Activated effector memory CD4-positive, alpha-beta T cell treated with Interleukin-2 at 50 U/mL for 16 hours (primary cell): ENCODE measurements at regions not wholly inside any gene's neighbourhood (a gene's known extent, or its start where the extent isn't known, plus 50 kb on each side); places are given as distances from the start of the nearest gene placed in this dataset.

Source experiments
- DNase-seq: peaks from one replicate; pipeline ENCODE4 v3.0.0-alpha.2; 2020

- DNase-seq = no peak
Observed at GRCh38 chr12:131346555-131347344, 364.1 kb upstream of the SFSWAP start.

GRCh38 chr12:131347345-131347714 lies 363.6 kb upstream of the SFSWAP start:
- DNase-seq = no peak

GRCh38 chr12:131347732-131348131 lies 363.2 kb upstream of the SFSWAP start:
- DNase-seq = no peak

GRCh38 chr12:131348231-131348630 lies 362.7 kb upstream of the SFSWAP start:
- no peak for DNase-seq

GRCh38 chr12:131348646-131349045 lies 362.2 kb upstream of the SFSWAP start:
- DNase-seq = no peak

- no peak for DNase-seq
Observed at GRCh38 chr12:131349397-131350127, 361.3 kb upstream of the SFSWAP start.

GRCh38 chr12:131350943-131351318 lies 360.0 kb upstream of the SFSWAP start:
- DNase-seq = no peak

GRCh38 chr12:131351319-131352028 lies 359.4 kb upstream of the SFSWAP start:
- no peak for DNase-seq

GRCh38 chr12:131352296-131352900 lies 358.5 kb upstream of the SFSWAP start:
- DNase-seq = no peak

GRCh38 chr12:131353376-131353775 lies 357.5 kb upstream of the SFSWAP start:
- DNase-seq = no peak

GRCh38 chr12:131353826-131354225 lies 357.1 kb upstream of the SFSWAP start:
- no peak for DNase-seq

- no peak for DNase-seq
Observed at GRCh38 chr12:131355361-131356245, 355.3 kb upstream of the SFSWAP start.

- no peak for DNase-seq
Observed at GRCh38 chr12:131356485-131357184, 354.3 kb upstream of the SFSWAP start.

- DNase-seq = no peak
Observed at GRCh38 chr12:131357185-131357747, 353.6 kb upstream of the SFSWAP start.

- no peak for DNase-seq
Observed at GRCh38 chr12:131357920-131358319, 353.0 kb upstream of the SFSWAP start.

GRCh38 chr12:131362291-131363211 lies 348.3 kb upstream of the SFSWAP start:
- DNase-seq = no peak

- no peak for DNase-seq
Observed at GRCh38 chr12:131363393-131363792, 347.5 kb upstream of the SFSWAP start.

GRCh38 chr12:131363841-131364495 lies 346.9 kb upstream of the SFSWAP start:
- DNase-seq = no peak
